Fibroblast of lung (primary cell): ENCODE measurements at regions not wholly inside any gene's neighbourhood (a gene's known extent, or its start where the extent isn't known, plus 50 kb on each side); places are given as distances from the start of the nearest gene placed in this dataset.

Experiments used
- CTCF ChIP-seq, 2 donors: IDR thresholded peaks in 1 of 2; conservative IDR thresholded peaks in 1 of 2; 1 replicate in 1 of 2; 2 replicates in 1 of 2; pipeline ENCODE4 v1.5.1; 2011 to 2012; ENCODE audit warnings: low read length in 2 of 2, control low read depth in 1 of 2, inconsistent platforms in 1 of 2, low read depth in 1 of 2, mild to moderate bottlenecking in 1 of 2
- EZH2 ChIP-seq: IDR thresholded peaks from 2 replicates; pipeline ENCODE4 v1.5.1; 2012; ENCODE audit warnings: low read length, control low read depth, mild to moderate bottlenecking; ENCODE audit errors: missing control alignments

GRCh38 chr21:38937844-38938243 is 132.1 kb downstream of the ETS2 start:
- TF ChIP-seq EZH2 (no peak), CTCF (conservative IDR thresholded peaks at IDR 0.05 in 1 of 2, IDR thresholded peaks at IDR 0.05 in 1 of 2; ENCODE audit: low read depth in 1 of 2, low read length in 2 of 2) (no peak)
